ENCODE measurements at regions not wholly inside any gene's neighbourhood (a gene's known extent, or its start where the extent isn't known, plus 50 kb on each side); places are given as distances from the start of the nearest gene placed in this dataset.

DNA sequence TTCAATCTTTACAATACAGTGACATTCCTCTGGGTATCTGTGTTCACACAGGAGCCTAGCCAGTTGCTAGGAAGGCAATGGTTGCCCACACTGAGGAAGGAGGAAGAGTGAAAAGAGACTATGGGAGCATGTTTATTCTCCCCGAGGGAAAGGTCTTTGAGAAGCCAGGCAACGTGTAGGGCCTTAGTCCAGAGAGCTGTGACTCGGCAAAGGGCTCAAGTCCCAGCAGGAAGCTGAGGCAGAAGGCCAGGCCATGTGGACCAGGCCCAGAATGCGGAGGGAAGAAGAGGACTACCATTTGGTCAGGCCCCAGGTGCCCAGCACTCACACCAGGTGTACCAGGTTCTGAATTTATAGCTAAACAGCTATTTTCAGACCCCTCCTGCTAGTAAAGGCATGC, 136.6 kb upstream of the DMAC1 start:
- no peak for DNase-seq

DNA sequence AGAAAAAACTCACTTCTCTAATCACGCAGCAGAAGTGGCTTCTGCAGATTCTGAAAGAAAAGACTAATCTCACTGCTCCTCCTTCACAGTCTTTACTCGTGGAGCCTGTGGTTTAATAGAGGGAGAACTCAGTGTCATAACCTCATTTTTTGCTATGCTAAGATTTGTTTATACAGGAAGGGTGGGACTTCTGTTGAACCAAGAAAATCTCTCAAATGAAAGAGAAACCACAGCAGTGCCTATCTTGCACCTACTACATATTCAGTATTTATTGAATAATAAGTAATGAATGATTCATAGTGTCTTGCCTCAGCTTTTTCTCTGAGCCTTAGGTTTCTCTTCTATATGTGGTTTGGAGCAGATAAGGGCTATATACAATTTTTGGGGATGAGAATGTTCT, 136.1 kb upstream of the DMAC1 start:
- no peak for DNase-seq

DNA sequence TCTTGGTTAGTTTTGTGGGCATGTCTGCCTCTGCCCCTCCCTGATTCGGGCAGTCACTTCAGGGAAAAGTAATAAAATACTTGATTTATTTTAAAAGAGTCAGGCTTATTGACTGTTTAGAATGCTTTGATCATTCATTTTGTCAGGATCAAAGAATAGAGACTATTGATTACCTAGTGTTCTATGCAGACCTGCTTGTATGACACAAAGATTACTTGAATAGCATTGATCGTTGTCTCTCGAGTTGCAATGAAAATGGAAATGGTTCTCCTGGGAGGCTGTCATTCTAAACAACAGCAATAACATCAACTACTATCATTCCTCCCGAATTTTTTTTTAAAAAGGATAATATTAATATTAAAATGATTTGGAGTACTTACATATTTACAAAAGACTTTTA, 133.2 kb upstream of the DMAC1 start:
- no peak for DNase-seq

DNA sequence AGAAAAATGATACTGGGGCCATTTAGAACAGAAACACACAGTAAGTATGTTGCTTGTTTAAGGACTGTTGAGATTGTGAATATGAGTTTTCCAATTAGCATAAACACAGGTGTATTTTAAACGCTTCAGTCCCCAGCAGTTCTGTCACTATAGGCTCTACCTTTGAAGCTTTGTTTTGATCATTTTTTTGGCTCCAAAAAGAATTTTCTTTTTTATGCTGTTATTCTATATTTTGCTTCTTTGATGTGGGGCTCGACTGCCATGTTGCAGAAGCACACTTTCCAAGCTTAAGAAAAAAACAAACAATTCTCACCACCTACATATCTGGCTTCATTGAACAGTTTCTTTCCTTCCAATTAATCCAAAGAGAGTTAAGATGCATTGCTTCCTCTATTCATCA, 131.0 kb upstream of the DMAC1 start:
- no peak for DNase-seq

DNA sequence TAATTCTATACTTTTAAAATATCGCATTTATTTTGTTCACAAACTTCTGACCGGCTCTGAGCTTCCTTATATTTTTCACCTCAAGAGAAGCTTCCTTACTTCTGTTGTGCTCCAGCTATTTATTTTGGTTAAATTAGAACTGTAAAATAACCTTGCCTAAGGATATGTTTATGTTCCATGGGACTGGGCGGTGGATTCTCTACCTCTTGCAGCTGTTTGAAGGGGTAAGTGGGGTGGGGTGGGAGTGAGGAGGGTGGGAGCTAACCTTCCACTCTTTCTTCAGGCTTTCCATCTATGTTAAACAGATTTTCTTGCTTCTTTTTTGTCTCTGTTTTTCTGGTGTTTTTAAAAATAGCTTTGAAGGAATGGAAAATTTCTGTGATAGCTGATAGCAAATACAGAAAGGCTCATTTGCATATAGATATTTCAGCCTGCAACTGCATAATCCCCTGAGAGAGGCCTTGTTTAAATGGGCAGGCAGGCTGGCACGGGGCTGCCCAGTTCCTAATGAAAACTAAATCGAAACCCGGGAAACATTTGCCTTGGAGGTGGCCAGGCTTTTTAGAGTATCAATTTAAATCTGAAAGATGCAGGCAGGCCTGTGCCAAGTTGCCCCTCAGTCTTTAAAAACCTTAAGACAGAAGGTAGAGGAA, 122.1 kb upstream of the DMAC1 start:
- DNase-seq = no peak

DNA sequence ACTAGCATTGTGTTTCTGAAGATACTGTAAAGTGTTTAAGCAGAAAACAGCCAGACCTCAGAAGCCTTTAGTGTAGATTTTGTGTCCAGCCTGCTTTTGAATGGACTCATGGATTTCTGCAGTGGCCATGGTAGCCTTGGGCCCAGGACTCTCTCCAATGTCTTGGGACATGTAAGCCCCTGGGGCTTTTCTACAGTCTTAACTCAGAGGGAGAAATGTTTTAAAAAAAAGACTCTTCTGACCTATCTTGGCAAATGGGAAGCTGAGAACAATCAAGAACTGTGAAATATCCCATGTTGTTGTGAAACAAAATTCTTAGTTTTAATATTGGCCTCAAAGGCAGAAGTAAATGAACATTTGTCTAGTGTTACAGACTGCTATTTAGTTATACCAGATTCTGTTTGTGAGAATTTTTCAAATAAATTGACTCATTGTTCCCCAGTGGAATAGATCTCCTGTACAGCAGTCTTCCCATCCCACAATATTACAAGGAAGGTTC, 112.5 kb upstream of the DMAC1 start:
- DNase-seq = no peak

- DNase-seq = no peak
These were observed 110.9 kb upstream of the DMAC1 start for GRCh38 chr9:7910426-7911020.

GRCh38 chr9:7909537-7909936, 110.0 kb upstream of the DMAC1 start:
- no peak for DNase-seq

- DNase-seq = no peak
These were observed 108.2 kb upstream of the DMAC1 start for GRCh38 chr9:7907551-7908337.

DNA sequence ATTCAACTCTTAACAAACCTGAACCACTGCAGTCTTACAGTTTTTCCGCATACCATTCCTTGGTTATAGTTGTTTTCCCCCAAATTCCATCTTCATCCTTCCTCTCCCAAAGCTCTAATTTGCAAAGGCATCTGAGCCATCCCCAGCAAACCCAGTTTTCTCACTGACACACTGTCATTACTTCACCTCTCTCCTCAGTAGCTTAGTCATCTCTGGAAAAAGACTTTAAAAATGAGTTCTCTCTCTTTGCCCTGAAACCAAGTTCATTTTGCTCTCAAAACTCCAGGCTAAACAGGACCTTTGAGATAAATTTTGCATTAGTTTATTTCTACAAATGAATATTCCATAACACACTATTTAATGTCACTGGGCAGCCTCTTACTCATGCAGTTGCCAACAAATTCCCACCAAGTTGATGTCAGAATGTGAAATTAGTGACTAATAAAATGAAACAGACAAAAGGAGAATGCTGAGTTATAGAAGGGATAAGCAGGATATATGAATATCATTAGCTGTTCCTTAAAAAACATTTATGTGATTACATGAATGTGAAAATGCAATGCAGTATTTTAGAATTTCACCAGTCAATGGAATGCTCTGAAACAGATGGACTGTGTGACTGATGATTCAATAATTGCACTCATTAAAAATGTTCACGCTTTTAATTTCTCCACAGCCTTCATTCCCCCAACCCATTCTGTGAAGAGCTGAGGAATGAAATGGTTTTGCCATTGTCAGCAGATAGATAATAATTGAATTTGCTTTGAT, 107.4 kb upstream of the DMAC1 start:
- no peak for DNase-seq

- no peak for DNase-seq
These were observed 102.0 kb upstream of the DMAC1 start for GRCh38 chr9:7901621-7902020.

- no peak for DNase-seq
These were observed 101.0 kb upstream of the DMAC1 start for GRCh38 chr9:7900541-7900940.

GRCh38 chr9:7899753-7900152, 100.2 kb upstream of the DMAC1 start:
- no peak for DNase-seq

- no peak for DNase-seq
These were observed 94.7 kb upstream of the DMAC1 start for GRCh38 chr9:7894231-7894630.

GRCh38 chr9:7892975-7893374, 93.4 kb upstream of the DMAC1 start:
- DNase-seq = no peak

GRCh38 chr9:7879551-7880245, 80.1 kb upstream of the DMAC1 start:
- DNase-seq = no peak

DNA sequence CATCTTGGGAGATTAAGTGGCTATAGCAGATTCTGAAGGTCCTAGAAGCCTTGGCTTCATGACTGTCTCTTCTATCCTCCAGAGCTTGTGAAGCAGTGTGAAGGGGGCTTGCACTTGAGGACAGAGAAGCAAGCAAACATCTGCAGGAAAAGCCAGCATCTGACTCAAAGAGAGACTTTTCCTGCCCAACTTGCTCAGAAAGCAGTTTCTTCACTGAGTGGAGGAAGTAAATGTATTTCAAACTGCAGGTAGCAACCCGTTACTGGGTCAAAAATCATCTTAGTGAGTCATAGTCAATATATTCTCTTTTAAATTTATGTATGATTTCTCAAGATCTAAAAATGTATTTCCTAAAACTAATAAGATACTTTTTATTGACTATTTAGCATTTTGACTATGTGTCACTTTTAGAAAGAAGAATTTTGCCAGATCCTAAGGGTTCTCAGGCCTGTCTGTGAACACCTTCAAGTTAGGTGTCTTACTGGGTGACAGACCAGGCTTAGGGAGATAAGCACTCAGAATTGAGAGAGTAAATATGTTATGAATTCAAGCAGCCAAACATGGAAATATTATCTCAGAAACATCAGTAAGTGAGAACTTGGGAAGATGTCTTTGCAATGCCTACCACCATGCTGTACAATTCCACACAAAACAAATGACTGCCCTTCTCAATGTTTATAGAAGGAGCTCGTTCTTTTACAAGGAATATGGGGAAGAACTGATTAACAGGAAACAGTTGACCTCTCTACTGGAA, 72.6 kb upstream of the DMAC1 start:
- no peak for DNase-seq

DNA sequence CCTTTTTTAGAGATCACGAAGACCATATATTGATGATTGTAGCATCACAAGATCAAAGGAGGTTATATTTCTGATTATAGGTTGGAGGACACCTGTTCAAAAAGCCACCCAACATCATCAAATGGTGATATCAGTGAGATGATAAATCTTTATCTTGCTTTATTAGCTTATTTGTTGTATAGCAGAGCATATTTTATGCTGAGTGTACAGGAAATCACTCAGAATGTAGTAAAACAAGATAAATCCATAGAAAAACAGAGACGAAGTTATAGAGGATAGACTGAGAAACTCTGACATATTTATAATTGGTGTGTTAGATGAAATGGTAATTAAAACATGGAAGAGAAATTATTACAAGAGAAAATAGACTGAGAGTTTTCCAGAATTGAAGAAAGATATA, 69.8 kb upstream of the DMAC1 start:
- no peak for DNase-seq

GRCh38 chr9:7862170-7862569, 62.6 kb upstream of the DMAC1 start:
- DNase-seq = no peak

DNA sequence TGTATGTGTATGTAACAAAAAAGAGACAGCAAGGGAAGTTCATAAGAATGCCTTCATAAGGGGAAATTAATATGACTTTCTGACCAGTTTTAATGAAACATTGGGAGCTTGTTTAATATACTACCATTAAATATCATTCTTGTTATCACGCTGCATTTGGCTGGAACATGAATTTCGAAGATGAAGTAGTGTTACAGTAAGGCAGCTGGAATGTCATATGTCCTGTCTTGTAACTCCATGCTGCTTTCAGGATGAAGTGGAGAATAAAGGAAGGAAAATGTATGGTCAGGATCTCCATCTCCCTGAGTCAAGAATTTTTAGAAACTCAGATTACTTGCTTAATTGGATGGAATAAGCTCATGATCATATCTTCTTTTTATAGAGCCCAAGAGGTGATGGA, 61.5 kb upstream of the DMAC1 start:
- DNase-seq = no peak

DNA sequence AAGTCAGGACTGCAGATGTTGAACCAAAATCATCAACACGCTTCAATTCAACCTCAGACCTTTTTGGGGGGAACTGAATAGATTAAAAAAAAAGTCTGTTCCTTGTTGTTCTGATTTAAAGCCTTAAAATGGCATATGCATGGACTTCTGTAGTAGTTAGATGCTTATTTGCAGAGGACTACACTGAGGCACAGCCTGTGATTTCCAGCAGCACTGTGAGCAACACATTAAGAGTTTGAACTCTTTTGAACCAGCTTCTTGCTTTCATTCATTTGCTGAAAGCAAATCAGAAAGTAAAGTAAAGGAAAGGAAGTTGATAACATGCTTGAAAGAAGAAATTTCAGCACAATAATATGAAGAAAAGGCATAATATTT, 60.7 kb upstream of the DMAC1 start:
- no peak for DNase-seq

- no peak for DNase-seq
These were observed 60.2 kb upstream of the DMAC1 start for GRCh38 chr9:7859701-7860334.

Measured in hematopoietic multipotent progenitor cell treated with erythropoietin and hydrocortisone succinate and interleukin-3 and kit ligand, for 8 days (in vitro differentiated cells).